IPS-NIHi7 (cell line): ENCODE measurements at regions not wholly inside any gene's neighbourhood (a gene's known extent, or its start where the extent isn't known, plus 50 kb on each side); places are given as distances from the start of the nearest gene placed in this dataset.
A peak's percentile ranks its signal among the peaks of the same experiment; 100 is the strongest.

Source experiments
- DNase-seq: peaks from one replicate; pipeline ENCODE4 v3.0.0; 2012; ENCODE audit warnings: mixed read lengths; ENCODE audit errors: extremely low spot score

DNA sequence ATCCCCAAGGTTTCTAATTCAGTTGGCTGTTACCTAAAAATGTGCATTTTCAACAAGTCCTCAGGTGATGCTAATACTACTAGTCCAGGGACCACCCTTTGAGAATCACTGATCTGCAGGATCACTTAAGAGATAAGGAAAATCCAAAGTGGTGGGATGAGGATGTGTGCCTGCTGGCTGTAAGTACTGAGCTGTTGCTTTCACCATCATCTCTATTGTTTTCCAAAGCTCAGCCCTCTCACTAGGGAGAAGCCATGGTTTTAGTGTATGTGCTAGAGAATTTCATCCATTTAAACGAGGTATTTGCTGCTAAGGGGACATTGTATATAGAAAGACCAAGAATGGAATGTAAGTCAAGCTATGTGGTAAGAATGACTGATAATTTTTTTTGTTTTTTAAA, 202.3 kb downstream of the KIF21A start:
- DNase-seq: peak; percentile 24

DNA sequence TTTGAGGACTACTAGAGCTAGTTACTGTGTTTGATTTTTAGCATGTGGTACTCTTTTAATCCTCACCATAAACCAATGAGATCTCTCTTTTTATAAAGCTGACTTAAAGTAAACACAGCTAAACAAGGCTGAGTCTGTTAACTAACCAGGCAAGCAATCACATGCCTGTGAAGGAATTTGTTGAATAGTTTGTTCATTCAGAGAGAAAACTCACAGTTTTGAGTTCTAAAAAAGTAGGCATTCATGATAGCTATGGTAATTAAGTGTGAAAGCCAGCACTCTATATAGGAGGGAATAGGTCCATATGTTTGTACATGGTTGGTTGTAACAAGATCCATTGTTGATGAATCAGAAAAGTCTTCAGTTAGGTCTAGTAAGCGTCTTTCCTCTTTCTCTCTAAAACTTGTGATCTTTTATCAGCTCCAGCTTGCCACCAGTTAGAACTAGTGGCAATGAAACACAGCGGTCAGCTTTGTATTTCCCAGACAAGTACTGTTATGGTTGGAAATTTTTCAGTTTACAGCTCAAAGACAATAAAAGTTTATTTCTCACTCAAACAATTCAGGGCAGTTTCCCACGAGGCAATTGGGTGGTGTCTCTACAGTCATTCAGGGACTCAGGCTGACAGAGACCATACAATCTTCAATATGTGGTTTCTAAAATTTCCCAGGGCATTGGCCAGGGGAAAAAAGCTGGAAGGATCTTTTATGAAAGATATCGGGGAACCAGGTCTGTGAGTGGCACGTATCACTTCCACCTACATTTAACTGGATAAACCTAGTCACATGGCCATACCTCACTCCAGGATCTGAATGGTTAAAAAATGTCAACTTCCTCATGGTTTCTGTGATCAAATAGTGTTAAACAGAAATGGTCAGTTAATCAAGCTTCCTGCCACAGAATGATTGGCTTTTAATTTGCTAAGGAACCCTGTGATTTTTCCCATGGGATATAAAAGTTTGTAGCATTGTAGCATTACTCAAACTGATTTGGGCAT, 203.1 kb downstream of the KIF21A start:
- no peak for DNase-seq

DNA sequence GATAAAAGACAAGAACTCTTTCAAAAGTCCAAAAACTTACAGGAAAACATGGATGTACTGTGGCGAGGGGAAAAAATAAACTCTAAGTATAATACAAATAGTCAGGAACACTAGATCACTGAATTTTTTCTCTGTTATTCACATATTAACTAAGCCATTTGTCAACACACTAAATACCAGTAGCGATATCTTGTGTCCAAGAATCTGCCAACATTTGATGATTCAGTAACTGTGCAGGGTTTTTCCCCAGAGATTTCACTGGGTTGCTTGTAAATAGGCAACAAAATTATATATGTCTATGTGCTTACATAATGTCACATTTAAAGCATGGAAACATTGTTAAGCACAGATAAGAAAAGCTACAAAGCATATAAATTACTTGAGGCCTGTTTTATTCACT, 205.9 kb downstream of the KIF21A start:
- DNase-seq: no peak

GRCh38 chr12:39235990-39236767, 206.7 kb downstream of the KIF21A start:
- DNase-seq: no peak

DNA sequence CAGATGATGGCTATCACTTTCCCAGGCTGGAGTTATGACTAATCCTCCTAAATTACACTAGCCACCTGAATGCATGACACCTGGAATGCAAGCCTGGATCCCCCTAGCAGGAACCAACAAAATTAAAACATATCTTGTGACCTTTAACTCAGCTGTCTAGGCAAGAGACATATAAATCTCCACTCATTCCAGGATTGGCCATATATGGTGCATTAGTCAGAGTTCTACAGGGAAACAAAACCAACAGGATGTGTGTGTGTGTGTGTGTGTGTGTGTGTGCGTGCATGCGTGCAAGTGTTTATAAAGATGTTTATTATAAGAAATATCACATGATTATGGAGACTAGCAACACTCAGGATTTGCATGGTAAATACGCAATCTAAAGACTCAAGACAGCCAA, 212.8 kb downstream of the KIF21A start:
- DNase-seq: no peak

DNA sequence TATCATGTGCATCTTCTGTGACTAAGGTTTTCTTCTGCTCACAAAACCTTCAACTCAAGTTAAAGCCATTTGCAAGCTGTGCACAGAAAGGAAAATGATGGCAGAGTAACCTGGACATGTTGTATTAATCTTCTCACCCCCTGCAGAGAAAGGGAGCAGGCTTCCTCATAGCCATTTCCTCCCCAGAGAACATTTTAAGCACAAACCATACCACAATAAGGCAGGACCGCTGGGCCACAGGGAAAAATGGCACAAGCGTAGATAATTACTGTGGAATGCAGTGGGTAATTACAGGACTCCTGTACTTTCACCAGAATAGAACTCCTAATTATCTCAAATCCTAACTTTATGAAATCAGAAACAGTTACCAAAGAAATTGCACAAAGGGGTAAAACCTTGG, 215.7 kb downstream of the KIF21A start:
- DNase-seq: no peak

- DNase-seq: no peak
Measured at GRCh38 chr12:39224971-39225370, 217.9 kb downstream of the KIF21A start.

GRCh38 chr12:39205969-39206368, 237.0 kb downstream of the KIF21A start:
- DNase-seq: no peak

DNA sequence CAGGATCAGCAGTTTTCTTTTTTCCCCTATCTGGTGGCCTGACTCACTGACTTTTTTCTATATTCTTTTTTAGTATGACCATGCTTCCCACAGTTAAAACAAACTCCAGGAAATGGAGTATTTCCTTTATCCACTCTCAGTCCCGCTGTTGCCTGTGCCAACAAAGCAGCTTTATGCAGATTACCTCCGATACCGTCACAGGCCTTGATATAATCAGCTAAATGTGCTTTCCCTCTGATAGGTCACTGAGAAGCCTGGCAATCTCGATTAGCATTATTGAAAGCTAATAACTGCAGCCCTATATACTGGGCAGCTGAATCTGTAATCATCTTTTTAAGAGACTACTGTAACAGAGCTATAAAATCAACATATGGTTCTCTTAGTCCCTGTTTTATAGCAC, 243.6 kb downstream of the KIF21A start:
- no peak for DNase-seq

DNA sequence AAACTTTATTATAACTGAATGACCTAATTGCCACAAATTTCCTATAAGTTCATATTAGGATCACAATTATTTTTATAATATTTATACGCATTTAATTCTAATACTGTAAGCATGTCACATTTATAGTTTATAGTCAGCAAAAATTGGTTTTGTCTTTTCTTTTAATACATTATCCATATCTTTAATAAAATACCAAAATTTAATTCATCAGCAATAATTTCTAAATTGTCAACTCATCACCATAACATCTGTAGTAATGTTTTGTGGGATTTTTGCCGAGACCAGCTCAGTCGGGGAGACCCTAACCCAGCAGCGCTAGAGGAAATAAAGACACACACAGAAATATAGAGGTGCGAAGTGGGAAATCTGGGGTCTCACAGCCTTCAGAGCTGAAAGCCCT, 254.2 kb downstream of the KIF21A start:
- no peak for DNase-seq

DNA sequence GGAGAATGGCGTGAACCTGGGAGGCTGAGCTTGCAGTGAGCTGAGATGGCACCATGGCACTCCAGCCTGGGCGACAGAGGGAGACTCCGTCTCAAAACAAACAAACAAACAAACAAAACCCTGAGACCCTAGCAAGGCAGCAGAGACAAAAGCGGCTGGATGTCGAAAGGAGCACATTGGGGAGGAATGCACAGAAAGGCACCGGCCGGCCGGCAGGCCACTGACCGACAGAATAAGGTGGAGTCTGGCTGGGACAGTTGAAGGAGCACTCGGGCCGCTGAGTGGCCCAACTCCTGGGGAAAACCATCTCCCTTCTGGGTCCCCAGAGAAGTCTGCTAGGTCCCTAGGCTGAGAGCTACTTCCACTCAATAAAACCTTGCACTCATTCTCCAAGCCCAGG, 256.2 kb downstream of the KIF21A start:
- DNase-seq: no peak

DNA sequence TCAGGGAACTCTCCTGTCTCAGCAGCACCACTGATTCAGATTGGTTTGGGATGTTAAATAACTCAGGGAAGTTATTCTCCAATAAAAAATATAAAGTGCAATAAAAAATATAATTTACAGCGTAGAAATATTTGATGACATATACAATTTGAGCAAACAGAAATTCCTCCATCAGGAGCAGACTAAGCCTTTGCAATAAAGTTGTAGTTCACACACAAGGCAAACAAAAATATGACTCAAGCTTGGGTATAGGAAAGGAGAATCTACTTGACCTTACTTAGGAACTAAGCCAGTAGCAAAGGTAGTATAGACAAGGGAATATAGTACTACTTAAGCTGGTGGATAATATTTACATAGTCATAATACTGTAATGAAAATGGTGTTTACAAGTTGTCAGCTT, 264.1 kb downstream of the KIF21A start:
- DNase-seq: no peak

GRCh38 chr12:39176356-39176755, 266.6 kb downstream of the KIF21A start:
- DNase-seq: no peak

DNA sequence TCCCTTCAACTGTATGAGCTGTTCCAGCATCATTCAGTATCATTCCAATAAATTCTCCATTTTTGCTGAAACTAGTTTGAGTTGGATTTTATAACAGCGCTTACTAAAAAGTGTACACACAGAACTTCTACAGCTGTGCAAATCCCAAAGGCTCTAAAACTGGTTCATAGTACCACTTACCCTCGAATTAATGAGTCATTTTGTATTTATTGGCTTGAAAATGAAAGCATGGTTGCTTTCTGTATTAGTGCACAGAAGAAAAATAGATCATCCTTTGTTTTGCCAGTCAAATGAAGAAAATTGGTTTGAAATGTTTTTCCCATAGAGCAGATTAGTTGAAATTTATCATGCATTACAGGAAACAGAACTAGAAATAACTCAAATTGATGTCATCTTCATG, 268.3 kb upstream of the CPNE8 start:
- DNase-seq: no peak

GRCh38 chr12:39165338-39165737, 259.9 kb upstream of the CPNE8 start:
- DNase-seq: no peak

DNA sequence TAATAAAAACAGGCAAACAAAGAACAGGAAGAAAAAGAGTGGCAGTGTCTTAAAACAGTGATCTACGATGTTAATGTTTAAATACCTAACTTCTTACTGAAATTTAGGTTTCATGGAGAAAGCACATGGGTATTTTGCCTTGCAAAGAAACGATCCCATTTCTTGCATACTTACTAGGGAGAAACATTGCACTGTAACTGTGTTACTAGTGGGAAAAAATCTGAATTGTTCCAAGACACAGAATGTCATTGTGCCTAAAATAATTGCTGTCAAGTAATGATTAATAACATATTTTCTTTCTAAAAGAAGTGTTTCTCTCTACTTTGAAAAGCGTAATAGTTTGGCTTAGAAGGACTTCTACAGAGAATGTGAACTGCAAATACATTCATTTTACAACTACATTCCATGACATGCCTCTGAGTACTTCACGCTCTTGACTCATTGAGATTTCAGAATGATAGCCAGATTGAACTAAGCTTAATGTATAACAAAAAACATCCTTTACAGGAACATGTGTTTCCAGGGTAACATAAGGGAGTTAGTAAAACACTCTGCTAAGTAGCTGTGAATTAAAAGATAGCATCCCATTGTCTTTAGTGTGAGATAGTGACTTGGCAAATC, 256.2 kb upstream of the CPNE8 start:
- no peak for DNase-seq

DNA sequence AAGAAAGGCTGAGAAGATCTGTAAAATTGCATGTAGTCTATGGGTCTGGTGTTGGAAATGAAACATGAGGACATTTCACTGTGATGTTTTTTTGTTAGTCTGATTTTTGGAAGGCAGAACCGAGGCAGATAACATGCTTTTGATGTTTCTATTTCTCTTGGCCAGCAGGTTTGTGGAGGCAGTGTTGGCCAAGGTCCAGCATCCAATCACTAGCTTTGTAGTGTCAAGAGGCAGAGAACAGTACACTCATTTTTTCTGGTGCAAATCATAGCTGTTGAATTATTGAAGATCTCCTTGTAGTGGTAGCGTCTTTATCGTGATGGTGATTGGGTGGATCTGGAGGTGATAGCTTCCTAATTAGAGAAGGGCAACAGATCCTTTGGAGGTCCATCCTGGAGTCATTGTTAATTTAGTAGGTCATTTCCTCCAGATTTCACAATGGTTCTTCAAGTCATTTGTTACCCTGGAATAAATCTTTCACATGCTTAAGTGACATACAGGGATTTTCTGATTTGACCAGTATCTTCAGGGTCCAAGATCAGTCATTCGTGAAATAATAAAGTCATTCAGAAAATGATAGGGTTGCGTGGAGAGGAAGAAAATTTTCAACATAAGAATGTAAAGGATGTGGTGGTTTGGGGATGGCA, 252.4 kb upstream of the CPNE8 start:
- no peak for DNase-seq

- peak; percentile 82 for DNase-seq
Measured at GRCh38 chr12:39145175-39145999, 240.0 kb upstream of the CPNE8 start.

GRCh38 chr12:39144613-39145061, 239.2 kb upstream of the CPNE8 start:
- DNase-seq: peak; percentile 41

DNA sequence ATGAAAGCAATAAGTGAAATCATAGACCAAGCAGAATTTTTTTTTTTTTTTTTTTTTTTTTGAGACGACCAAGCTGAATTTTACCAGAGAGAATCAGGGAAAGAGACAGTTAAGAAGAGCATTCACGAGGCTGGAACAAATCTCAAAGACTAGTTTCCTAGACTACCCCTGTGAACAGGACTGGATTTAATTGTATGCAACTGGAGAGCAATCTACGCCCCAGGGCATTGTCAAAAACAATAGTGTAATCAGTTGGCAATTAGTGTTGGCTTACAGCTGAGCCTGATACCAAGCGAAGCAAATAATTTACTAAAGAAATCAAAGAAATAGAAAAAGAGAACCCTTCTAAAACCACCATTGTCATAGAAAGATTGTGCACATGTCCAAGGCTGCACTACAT, 232.9 kb upstream of the CPNE8 start:
- no peak for DNase-seq

DNA sequence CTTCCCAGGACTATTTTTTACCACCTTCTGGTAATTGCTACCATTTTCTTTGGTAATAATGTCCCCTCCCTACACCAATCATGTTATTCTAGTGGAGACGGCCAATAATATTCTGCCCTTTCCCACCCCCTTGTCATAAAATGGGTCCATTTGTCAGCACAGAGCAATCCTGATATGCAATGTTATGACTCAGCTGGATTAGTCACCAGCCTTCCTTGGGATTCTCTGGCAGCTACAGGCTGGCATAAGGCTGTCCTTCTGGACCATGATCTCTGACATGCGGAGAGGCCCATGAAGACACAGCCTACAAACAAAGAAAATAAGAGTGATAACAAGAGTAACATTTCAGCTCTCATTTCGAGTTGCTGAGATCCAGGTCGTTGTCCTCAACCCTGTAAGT, 222.0 kb upstream of the CPNE8 start:
- no peak for DNase-seq
